ENCODE measurements at regions not wholly inside any gene's neighbourhood (a gene's known extent, or its start where the extent isn't known, plus 50 kb on each side); places are given as distances from the start of the nearest gene placed in this dataset.

DNA sequence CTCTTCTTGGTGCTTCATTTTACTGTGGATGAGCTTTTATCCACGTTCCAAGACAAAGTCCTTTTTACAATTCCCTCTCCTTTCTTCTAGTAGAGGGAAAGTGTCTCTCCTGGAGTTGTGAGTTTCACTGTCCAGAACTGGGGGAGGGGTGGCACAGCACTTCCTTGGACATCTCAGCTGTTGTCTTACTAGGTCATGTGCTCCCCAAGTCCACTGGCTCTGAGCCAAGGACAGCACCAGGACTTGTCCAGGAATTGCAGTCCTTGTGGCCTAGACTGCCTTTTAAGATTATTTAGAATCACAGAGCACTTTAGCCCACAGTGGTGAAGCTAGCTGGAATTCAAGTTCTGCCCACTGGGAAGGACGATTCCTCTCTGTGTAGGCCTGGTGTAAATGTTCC is 700.2 kb upstream of the PTPRD start:
- TF ChIP-seq, protein P1, sequence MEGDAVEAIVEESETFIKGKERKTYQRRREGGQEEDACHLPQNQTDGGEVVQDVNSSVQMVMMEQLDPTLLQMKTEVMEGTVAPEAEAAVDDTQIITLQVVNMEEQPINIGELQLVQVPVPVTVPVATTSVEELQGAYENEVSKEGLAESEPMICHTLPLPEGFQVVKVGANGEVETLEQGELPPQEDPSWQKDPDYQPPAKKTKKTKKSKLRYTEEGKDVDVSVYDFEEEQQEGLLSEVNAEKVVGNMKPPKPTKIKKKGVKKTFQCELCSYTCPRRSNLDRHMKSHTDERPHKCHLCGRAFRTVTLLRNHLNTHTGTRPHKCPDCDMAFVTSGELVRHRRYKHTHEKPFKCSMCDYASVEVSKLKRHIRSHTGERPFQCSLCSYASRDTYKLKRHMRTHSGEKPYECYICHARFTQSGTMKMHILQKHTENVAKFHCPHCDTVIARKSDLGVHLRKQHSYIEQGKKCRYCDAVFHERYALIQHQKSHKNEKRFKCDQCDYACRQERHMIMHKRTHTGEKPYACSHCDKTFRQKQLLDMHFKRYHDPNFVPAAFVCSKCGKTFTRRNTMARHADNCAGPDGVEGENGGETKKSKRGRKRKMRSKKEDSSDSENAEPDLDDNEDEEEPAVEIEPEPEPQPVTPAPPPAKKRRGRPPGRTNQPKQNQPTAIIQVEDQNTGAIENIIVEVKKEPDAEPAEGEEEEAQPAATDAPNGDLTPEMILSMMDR (IDR thresholded peaks at IDR 0.05), result no peak
- TF ChIP-seq POLR2A (IDR thresholded peaks at IDR 0.05), result no peak

All from body of pancreas (tissue), 4 donors.